OCI-LY1 (cell line): ENCODE measurements at regions not wholly inside any gene's neighbourhood (a gene's known extent, or its start where the extent isn't known, plus 50 kb on each side); places are given as distances from the start of the nearest gene placed in this dataset.

Experiments used
- CTCF ChIP-seq: fragments of 200-600 bp; sonication (generic), shearing (Covaris generic); IDR thresholded peaks from 2 replicates; pipeline ENCODE4 v1.5.1; 2017; ENCODE audit warnings: mild to moderate bottlenecking, antibody characterized with exemption, low read length, moderate library complexity, mixed read lengths
- EZH2 ChIP-seq: fragments of 200-600 bp; sonication (generic), shearing (Covaris generic); IDR thresholded peaks from 2 replicates; pipeline ENCODE4 v1.8.0; 2017; ENCODE audit warnings: borderline replicate concordance, mixed run types, mild to moderate bottlenecking, antibody characterized with exemption, low read length, moderate library complexity, mixed read lengths

DNA sequence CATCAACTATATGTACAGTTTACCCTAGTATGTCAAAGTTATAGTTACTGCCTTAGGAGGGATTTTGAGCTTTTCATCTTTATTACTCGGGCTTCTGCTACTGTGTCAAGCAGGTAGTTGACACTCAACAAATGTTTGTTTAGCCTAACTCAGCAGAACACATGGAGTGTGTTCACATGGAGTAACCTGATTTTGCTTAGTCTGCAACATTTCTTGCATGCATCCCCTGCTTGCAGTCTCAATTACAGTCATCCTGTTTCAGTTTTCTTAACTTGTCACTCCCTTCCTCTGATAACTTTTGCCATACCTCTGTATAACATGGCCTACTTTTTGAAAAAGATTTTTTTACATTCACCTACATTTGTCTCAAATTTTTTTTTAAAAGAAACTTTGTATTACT, 135.5 kb downstream of the NMUR2 start:
- TF ChIP-seq CTCF (no peak), EZH2 (no peak)
